SH-SY5Y (cell line): ENCODE measurements at regions not wholly inside any gene's neighbourhood (a gene's known extent, or its start where the extent isn't known, plus 50 kb on each side); places are given as distances from the start of the nearest gene placed in this dataset.

Source experiments
- GATA2 ChIP-seq: IDR thresholded peaks from 2 replicates; pipeline ENCODE4 v1.6.1; 2011; ENCODE audit warnings: mild to moderate bottlenecking, low read depth, low read length
- GATA3 ChIP-seq: IDR thresholded peaks from 2 replicates; pipeline ENCODE4 v1.6.1; 2011; ENCODE audit warnings: low read depth, mild to moderate bottlenecking, low read length, moderate library complexity

GRCh38 chr4:110780538-110780937 lies 157.7 kb upstream of the PITX2 start:
- TF ChIP-seq GATA2, result no peak
- TF ChIP-seq GATA3, result no peak
